Fibroblast of the aortic adventitia (primary cell): ENCODE measurements at regions not wholly inside any gene's neighbourhood (a gene's known extent, or its start where the extent isn't known, plus 50 kb on each side); places are given as distances from the start of the nearest gene placed in this dataset.
"Not testable (repeated sequence)": the region's sequence is repeated elsewhere in the genome, so short reads cannot be mapped to it uniquely, and the experiment has no call there.

Experiments used
- DNase-seq: peaks from one replicate; pipeline ENCODE4 v3.0.0-alpha.2; 2010; ENCODE audit warnings: low read depth
- H3K4me3 ChIP-seq: 2 replicates; pipeline ENCODE4 v1.5.1; 2011; ENCODE audit warnings: low read depth, mild to moderate bottlenecking, control low read depth, low read length, moderate library complexity
- TF ChIP-seq, protein P1 (sequence below): IDR thresholded peaks from 2 replicates; pipeline ENCODE4 v1.5.1; 2011; ENCODE audit warnings: mild to moderate bottlenecking, low read length, control low read depth, inconsistent platforms; ENCODE audit not compliant: insufficient read depth

DNA sequence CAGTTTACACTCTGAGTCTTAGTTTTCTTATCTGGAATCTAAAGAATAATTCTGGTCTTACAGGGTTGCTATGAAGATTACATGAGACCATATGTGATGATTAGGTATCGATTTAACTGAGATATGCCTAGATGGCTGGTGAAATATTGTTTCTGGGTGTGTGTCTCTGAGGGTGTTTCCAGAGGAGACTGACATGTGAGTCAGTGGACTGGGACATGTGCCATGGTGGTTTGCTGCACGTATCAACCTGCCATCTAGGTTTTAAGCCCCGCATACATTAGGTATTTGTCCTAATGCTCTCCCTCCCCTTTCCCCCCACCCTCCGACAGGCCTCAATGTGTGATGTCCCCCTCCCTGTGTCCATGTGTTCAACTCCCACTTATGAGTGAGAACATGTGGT is 186.0 kb upstream of the CXorf66 start:
- DNase-seq = no peak
- H3K4me3 ChIP-seq = no peak overlapping the region
- TF ChIP-seq, protein P1, sequence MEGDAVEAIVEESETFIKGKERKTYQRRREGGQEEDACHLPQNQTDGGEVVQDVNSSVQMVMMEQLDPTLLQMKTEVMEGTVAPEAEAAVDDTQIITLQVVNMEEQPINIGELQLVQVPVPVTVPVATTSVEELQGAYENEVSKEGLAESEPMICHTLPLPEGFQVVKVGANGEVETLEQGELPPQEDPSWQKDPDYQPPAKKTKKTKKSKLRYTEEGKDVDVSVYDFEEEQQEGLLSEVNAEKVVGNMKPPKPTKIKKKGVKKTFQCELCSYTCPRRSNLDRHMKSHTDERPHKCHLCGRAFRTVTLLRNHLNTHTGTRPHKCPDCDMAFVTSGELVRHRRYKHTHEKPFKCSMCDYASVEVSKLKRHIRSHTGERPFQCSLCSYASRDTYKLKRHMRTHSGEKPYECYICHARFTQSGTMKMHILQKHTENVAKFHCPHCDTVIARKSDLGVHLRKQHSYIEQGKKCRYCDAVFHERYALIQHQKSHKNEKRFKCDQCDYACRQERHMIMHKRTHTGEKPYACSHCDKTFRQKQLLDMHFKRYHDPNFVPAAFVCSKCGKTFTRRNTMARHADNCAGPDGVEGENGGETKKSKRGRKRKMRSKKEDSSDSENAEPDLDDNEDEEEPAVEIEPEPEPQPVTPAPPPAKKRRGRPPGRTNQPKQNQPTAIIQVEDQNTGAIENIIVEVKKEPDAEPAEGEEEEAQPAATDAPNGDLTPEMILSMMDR = no peak

DNA sequence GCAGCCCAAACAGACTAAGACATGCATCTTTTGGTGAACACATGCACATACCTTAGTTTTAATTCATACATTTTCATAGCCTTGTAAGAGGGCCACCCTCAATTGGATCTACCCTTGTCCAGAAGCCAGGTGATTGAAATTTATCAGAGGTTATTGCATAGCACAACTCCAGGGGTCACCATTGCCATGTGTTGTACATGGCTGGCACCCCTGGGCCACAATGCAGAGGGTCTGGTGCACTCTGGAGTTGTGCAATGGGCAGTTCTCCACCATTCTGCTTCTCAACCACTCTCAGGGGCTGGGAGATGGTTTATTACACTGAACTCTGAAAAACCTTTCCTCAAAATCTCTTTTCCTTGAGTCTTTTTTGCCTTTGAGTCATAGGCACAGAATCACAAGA is 184.4 kb upstream of the CXorf66 start:
- DNase-seq = no peak

DNA sequence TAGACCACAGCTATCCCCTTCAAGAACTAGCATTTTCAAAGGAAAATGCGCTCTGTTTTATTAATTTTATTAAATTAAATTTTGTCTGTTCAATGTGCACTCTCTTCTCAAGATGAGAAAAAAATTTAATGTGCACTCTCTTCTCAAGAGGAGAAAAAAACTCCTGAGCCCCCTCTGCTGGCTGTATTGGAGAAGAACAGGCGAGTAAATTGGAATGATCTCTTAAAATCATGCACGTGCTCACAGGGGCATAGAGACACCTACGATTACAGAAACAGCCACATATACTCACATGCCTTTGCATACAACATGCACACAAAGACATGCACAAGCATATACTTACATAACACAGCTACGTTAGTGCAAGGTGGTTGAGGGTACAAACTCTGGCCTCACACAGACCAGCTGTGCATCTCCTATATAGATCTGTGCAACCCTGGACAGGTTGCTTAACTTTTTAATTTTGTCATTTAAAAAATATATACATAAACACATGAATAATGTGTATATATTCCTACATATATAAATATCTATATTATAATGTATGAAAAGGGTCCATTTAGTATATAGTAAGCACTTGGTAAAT is 176.2 kb upstream of the CXorf66 start:
- DNase-seq = peak; percentile 55
- TF ChIP-seq, protein P1 = peak; percentile 74
- H3K4me3 ChIP-seq = no peak overlapping the region

More for the DNA sequence above, 184.4 kb upstream of the CXorf66 start:
- TF ChIP-seq, protein P1 = no peak
- H3K4me3 ChIP-seq = no peak overlapping the region

- H3K4me3 ChIP-seq, DNase-seq: not testable (repeated sequence)
These were observed 173.2 kb upstream of the CXorf66 start for GRCh38 chrX:140138492-140138891.

DNA sequence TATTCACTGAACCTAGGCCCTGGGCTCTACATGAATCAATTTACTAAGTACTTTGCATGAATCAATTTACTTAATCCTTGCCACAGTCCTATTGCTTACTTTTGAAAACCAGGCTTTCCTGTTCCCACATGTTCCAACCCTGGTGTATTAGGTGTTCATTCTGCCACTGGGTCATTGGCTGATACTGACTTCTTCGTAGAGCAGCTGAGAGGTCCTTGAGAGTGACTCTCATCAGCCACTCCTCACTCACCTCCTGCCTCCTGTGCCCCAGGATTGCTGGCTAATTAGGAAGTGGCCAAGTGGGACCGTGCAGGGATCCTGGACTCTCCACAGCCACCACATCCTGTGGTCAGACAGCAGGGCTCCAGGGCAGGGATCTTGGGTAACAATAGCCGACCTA is 172.7 kb upstream of the CXorf66 start:
- H3K4me3 ChIP-seq, DNase-seq: not testable (repeated sequence)

DNA sequence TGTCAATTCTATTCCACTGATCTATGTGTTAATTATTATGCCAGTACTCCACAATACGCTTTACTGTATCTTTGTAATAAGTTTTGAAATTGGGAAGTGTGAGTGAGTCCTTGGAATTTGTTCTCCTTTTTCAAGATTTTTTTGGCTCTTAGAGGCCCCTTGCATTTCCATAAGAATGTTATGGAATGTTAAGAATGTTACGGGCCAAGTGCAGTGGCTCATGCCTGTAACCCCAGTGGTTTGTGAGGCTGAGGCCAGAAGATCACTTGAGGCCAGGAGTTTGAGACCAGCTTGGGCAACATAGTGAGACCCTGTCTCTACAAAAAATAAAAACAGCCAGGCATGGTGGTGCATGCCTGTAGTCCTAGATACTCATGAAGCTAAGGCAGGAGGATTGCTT is 167.6 kb upstream of the CXorf66 start:
- DNase-seq = peak; percentile 2
- TF ChIP-seq, protein P1 = no peak
- H3K4me3 ChIP-seq = no peak overlapping the region

DNA sequence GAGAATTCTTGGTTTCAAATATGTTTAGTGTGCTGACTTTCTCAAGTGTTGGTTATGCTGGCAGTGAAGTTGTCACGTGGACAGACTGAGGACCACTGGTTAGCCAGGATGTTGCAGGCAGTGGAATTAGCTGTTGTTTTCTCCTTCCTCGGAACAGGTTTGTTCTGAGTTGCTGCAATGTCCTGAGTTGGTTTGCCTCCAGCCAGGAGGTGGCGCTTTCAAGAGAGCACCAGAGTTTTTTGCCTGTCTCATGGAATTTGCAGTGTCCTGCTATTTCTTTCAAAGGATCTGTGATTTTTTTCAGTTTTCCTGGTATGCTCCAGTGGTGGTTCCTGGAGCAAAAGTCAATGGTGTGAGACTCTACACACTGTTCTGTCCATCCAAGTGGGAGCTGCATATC is 158.1 kb upstream of the CXorf66 start:
- H3K4me3 ChIP-seq = no peak overlapping the region
- DNase-seq = peak; percentile 23
- TF ChIP-seq, protein P1 = peak; percentile 49

DNA sequence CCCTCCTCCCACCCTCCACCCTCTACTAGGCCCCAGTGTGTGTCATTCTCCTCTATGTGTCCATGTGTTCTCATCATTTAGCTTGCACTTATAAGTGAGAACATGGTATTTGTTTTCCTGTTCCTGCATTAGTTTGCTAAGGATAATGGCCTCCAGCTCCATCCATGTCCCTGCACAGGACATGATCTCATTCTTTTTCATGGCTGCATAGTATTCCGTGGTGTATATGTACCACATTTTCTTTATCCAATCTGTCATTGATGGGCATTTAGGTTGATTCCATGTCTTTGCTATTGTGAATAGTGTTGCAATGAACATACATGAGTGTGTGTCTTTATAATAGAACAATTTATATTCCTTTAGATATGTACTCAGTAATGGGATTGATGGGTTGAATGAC is 148.7 kb upstream of the CXorf66 start:
- DNase-seq, H3K4me3 ChIP-seq: not testable (repeated sequence)
